Upper lobe of left lung (tissue), 6 donors: ENCODE measurements at regions not wholly inside any gene's neighbourhood (a gene's known extent, or its start where the extent isn't known, plus 50 kb on each side); places are given as distances from the start of the nearest gene placed in this dataset.

Experiments
- ATAC-seq, 2 donors: fragments of 200-7000 bp; cut with Tn5 transposase; one replicate each; pipeline ENCODE4 v1.9.1; 2022; ENCODE audit warnings: mild to moderate bottlenecking in 2 of 2, moderate library complexity in 2 of 2; ENCODE audit not compliant: low FRiP score in 2 of 2
- DNase-seq, 2 donors: peaks; one replicate each; pipeline ENCODE4 v3.0.0-alpha.2; 2019 to 2020
- H3K27ac ChIP-seq, 4 donors: fragments of 200-600 bp; sonication (generic); one replicate each; pipeline ENCODE4 v1.5.1; 2016 to 2019
- H3K27me3 ChIP-seq, 4 donors: fragments of 200-600 bp; sonication (generic); one replicate each; pipeline ENCODE4 v1.5.1; 2017 to 2019
- H3K36me3 ChIP-seq, 4 donors: fragments of 200-600 bp; sonication (generic); one replicate each; pipeline ENCODE4 v1.5.1; 2016 to 2019
- H3K4me1 ChIP-seq, 4 donors: fragments of 200-600 bp; sonication (generic); one replicate each; pipeline ENCODE4 v1.5.1; 2018 to 2019
- H3K4me3 ChIP-seq, 4 donors: fragments of 200-600 bp; sonication (generic); one replicate each; pipeline ENCODE4 v1.5.1; 2017 to 2019; ENCODE audit warnings: mild to moderate bottlenecking in 2 of 4, moderate library complexity in 1 of 4
- H3K9me3 ChIP-seq, 4 donors: fragments of 200-600 bp; sonication (generic); one replicate each; pipeline ENCODE4 v1.5.1; 2018 to 2019
- CTCF ChIP-seq, 6 experiments: fragments of 450-650 bp in 4 of 6; fragments of 200-600 bp in 2 of 6; sonication (generic) in 2 of 6; IDR thresholded peaks; one replicate each; pipeline ENCODE4 v1.5.1; 2016 to 2019; ENCODE audit warnings: antibody characterized with exemption in 6 of 6
- EP300 ChIP-seq, 4 donors: sonication (generic); formaldehyde crosslinking; IDR thresholded peaks; one replicate each; pipeline ENCODE4 v1.5.1; 2017; ENCODE audit warnings: antibody characterized with exemption in 4 of 4, control low read depth in 2 of 4
- POLR2A ChIP-seq, 4 donors: fragments of 450-650 bp; IDR thresholded peaks; one replicate each; pipeline ENCODE4 v1.5.1; 2016 to 2017; ENCODE audit warnings: antibody characterized with exemption in 4 of 4, mild to moderate bottlenecking in 2 of 4
- POLR2AphosphoS5 ChIP-seq, 2 donors: sonication (generic); formaldehyde crosslinking; IDR thresholded peaks; one replicate each; pipeline ENCODE4 v1.5.1; 2017; ENCODE audit warnings: antibody characterized with exemption in 2 of 2
- WGBS, 2 donors: methylation state at CpG; one replicate each; pipeline ENCODE4 v1.1.5; 2017 to 2018; 5-methylcytosine and 5-hydroxymethylcytosine counted together
- donor health status: DM: no; HTN: no; CAD: no; lungs with moderate emphysema.
- donor health status: DM: no; HTN: yes; CAD: no; lungs with severe emphysema.

DNA sequence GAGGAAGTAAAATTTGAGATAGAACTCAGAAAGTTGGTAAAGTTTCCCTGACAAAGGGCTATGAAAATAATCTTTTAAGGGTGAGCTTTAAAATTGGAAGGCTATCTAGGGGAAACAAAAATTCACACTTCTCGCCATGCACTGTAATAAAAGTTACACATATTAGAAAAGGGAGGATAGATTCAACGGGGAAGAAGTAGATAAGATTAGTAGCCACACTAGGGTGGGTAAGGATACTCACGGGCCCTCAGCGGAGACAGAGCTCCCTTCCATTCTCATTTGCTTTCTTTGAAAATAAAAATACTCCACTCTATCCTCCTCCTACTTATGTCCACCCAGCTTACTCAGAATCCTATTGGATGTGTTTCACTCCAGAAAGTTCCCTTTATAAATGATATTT is 691.3 kb upstream of the NR2F2 start:
- Histone ChIP-seq H3K4me1 (no peaks in the 10 kb centered on the region), H3K9me3 (no peaks in the 10 kb centered on the region), H3K4me3 (no peak overlapping the region), H3K36me3 (no peaks in the 10 kb centered on the region), H3K27ac (no peak overlapping the region), H3K27me3 (no peaks in the 10 kb centered on the region)
- TF ChIP-seq POLR2A (IDR thresholded peaks at IDR 0.05) (no peak), POLR2AphosphoS5 (IDR thresholded peaks at IDR 0.05) (no peak), EP300 (IDR thresholded peaks at IDR 0.05) (no peak), CTCF (IDR thresholded peaks at IDR 0.05) (no peak)
- 92 to 93% methylated on average over 4 of the region's 4 CpGs for WGBS, 2 donors
- ATAC-seq, result no peak
- DNase-seq, result no peak

- TF ChIP-seq POLR2AphosphoS5 (IDR thresholded peaks at IDR 0.05) (no peak), CTCF (IDR thresholded peaks at IDR 0.05) (no peak), EP300 (IDR thresholded peaks at IDR 0.05) (no peak), POLR2A (IDR thresholded peaks at IDR 0.05) (no peak)
- no peaks in the 10 kb centered on the region for H3K27me3 ChIP-seq
- no peaks in the 10 kb centered on the region for H3K4me1 ChIP-seq
- ATAC-seq (no peak), DNase-seq (no peak)
- no peak overlapping the region for H3K27ac ChIP-seq
- no peaks in the 10 kb centered on the region for H3K9me3 ChIP-seq
- 62 to 82% methylated on average over 5 of the region's 5 CpGs for WGBS, 2 donors
- no peak overlapping the region for H3K4me3 ChIP-seq
- no peaks in the 10 kb centered on the region for H3K36me3 ChIP-seq
Measured at GRCh38 chr15:95644100-95644875, 686.2 kb upstream of the NR2F2 start.

DNA sequence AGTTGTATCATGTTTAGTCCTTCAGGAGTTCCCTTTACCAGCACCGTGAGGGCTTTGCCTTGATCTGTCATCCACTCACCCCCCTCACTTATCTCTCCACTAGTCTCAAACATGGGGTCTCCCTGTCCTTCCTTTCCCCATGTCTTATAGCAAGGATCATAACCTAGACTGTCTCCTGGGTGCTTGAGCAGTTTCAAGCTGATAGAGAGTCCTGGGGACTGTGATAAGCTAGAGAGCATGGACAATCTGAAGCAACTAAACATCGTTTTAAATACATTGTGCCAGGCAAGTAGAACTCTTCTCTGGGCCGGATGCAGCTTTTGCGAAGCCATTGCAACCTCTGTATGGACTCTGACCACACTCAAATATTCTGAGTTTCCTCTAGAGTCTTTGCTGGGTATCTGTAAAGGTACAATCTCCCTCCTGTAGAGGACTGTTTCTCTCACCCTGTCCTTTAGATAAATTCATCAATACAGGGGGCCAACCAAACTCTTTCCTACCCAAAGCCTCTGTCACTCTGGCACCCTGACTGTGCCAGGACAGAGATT is 684.6 kb upstream of the NR2F2 start:
- ATAC-seq, result no peak
- WGBS, 2 donors, result 84 to 93% methylated on average over 4 of the region's 4 CpGs
- TF ChIP-seq POLR2AphosphoS5 (IDR thresholded peaks at IDR 0.05) (no peak), EP300 (IDR thresholded peaks at IDR 0.05) (no peak), POLR2A (IDR thresholded peaks at IDR 0.05) (no peak), CTCF (IDR thresholded peaks at IDR 0.05) (no peak)
- Histone ChIP-seq H3K4me3 (no peak overlapping the region), H3K4me1 (no peaks in the 10 kb centered on the region), H3K36me3 (no peaks in the 10 kb centered on the region), H3K9me3 (no peaks in the 10 kb centered on the region), H3K27me3 (no peaks in the 10 kb centered on the region), H3K27ac (no peak overlapping the region)
- DNase-seq, result no peak

GRCh38 chr15:95646484-95647273 is 683.8 kb upstream of the NR2F2 start:
- DNase-seq (no peak), ATAC-seq (no peak)
- TF ChIP-seq CTCF (IDR thresholded peaks at IDR 0.05) (no peak), POLR2AphosphoS5 (IDR thresholded peaks at IDR 0.05) (no peak), EP300 (IDR thresholded peaks at IDR 0.05) (no peak), POLR2A (IDR thresholded peaks at IDR 0.05) (no peak)
- Histone ChIP-seq H3K9me3 (no peaks in the 10 kb centered on the region), H3K27me3 (no peaks in the 10 kb centered on the region), H3K4me1 (no peaks in the 10 kb centered on the region), H3K4me3 (no peak overlapping the region), H3K27ac (no peak overlapping the region), H3K36me3 (no peaks in the 10 kb centered on the region)
- WGBS, 2 donors, result 86 to 87% methylated on average over 8 of the region's 8 CpGs
